ENCODE measurements at regions not wholly inside any gene's neighbourhood (a gene's known extent, or its start where the extent isn't known, plus 50 kb on each side); places are given as distances from the start of the nearest gene placed in this dataset.

DNA sequence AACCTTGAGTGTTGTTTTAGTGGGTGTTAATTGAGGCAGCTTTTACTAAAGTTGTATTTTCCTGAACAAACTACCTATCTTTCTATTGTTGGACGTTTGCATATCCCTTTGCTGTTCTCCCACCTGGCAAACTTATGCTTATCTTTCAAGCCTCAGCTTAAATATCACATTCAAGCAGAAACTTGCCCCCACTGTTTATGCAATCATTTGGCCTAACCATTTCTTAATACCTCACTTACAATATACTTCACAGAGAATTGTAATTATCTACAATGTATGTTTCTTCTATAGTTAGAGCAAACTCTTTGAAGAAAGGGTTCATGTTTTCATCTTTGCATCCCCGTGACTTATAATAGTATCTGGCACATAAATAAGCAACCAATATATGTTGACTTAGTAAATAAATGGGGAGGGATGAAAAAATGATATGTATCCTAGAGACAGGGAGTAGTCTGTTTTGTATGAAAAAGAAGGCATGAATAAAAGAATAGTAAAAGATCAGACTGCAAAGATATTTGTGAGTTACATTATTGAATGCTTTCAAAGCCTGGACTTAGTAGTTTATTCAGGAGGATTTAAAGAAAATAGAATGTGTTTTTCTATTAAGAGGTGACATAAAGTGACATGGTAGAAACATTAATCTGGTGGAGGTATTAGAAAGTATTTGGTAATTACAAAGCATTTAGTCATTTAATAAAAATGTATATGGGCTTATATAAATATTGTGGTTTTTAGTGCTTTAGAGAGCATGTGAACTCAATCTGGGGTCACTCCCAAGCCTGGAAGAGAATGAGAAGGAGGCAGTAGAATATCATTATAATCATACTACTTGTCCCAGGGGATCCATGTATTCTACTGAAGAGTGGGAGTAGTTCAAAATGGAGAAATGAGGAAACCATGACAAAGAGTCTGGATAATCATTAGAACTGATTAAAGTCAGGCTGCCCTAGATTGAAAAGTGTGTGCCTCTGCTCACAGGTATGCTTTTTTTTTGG lies 60.0 kb upstream of the DCBLD2 start:
- Mint-ChIP-seq H3K36me3 (ENCODE audit: low read depth) (no peaks in the 10 kb centered on the region), H3K27ac (no peak overlapping the region), H3K27me3 (peaks cover 15% of the 10 kb centered on the region), H3K4me1 (no peaks in the 10 kb centered on the region), H3K4me3 (no peak overlapping the region)
- DNase-seq, result no peak
- ATAC-seq, result no peak
- no peaks in the 10 kb centered on the region for H3K9me3 ChIP-seq (ENCODE audit: control insufficient read depth, low read length, poor library complexity, severe bottlenecking)

DNA sequence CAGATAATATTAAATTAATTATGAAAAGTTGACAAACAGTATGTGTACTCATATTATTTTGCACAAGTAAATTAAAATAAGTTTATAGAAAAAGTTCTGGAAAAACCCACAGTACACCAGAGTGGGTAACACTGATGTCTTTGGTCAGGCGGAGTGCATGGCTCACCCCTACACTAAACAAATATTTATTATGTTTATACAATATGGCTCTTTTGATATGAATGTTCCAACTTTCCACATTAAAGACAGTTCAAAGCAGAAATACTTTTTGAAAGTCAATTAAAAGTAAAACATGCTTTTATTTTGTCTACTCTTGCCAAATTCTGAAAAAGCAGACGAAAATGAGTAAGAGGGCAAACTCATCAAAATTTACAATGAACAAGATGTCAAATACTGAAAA lies 56.2 kb upstream of the DCBLD2 start:
- no peaks in the 10 kb centered on the region for H3K9me3 ChIP-seq (ENCODE audit: control insufficient read depth, low read length, poor library complexity, severe bottlenecking)
- no peak overlapping the region for H3K4me3 Mint-ChIP-seq

DNA sequence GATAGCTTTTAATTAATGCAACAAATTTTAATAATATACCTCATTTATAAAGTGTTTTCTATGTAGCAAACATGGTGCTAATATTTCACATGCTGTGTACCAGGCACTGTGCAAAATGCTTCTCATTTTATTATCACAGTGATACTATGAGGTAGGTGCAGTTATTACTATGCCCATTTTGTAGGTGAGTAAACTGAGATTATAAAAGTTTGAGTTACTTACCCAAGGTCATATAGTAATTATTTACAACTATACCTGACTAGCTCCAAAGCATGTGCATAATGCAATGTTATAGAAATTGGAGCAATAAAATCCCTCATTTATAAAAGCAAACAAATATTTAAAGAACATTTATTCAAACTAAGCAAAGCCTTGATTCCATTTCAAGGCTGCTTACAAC lies 54.5 kb upstream of the DCBLD2 start:
- Mint-ChIP-seq H3K4me3 (no peak overlapping the region), H3K27ac (no peak overlapping the region), H3K36me3 (ENCODE audit: low read depth) (no peaks in the 10 kb centered on the region), H3K4me1 (no peaks in the 10 kb centered on the region), H3K27me3 (peaks cover 35% of the 10 kb centered on the region)
- H3K9me3 ChIP-seq (ENCODE audit: control insufficient read depth, low read length, poor library complexity, severe bottlenecking), result no peaks in the 10 kb centered on the region
- ATAC-seq (no peak), DNase-seq (no peak)

More for the DNA sequence above, 56.2 kb upstream of the DCBLD2 start:
- Mint-ChIP-seq H3K4me1 (no peaks in the 10 kb centered on the region), H3K36me3 (ENCODE audit: low read depth) (no peaks in the 10 kb centered on the region), H3K27me3 (peaks cover 32% of the 10 kb centered on the region), H3K27ac (no peak overlapping the region)
- DNase-seq (no peak), ATAC-seq (no peak)

DNA sequence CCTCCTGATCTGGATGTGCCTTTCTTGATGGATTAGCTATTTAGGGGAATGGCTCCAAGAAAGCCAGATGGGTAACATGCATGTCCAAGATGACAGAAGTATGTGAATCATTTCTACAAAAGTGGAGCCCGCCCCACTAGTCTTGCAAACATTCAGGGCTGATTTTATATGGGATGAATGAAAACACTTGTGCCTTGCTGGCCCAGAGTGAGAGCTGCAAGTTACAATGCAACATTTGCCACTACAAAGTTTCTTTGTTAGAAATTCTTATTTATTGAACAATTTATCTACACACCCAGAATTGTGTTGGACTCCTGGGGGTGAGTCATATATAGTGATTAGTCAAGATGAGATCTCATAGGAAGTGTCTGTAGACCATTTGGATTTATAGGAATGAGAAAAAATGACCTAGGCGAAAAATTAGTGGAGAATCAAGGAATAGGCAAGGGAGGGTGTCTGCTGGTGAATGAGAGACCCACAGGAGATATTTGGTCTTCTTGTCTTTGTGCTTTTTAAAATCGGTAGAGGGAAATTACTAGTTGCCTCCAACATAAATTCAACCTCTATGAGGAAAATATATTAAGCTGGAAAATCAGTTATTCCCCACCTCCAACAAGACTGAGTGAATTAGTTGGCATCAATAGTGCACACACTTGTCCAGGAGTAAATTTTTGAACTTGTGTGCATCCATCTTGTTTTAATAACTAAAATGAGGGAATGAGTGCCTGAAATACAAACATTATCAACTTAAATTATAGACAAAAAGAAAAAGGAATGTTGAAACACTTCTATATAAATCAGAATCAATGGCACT lies 53.5 kb upstream of the DCBLD2 start:
- no peaks in the 10 kb centered on the region for H3K36me3 Mint-ChIP-seq (ENCODE audit: low read depth)
- no peaks in the 10 kb centered on the region for H3K9me3 ChIP-seq (ENCODE audit: control insufficient read depth, low read length, poor library complexity, severe bottlenecking)
- H3K27me3 Mint-ChIP-seq, result peaks cover 41% of the 10 kb centered on the region
- no peak overlapping the region for H3K4me3 Mint-ChIP-seq
- DNase-seq (no peak), ATAC-seq (no peak)
- no peak overlapping the region for H3K27ac Mint-ChIP-seq
- H3K4me1 Mint-ChIP-seq, result no peaks in the 10 kb centered on the region

DNA sequence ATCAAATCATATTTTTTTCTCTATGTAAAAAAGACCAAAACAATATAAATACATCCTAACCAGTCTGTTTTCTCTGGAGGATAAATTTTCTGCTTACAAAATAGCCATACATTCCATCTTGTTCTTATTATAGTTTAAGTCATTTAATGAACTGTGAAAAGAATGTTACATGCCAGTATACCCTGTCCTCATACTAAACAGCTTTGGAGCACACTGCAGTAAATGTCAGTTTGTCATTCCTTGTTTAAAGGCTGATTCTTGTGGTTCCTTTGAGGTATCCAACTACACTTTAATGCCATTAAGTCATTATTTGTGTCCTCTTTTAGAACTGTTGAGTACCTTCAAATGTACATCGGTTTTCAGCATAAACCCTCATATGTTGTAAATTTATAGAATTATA lies 52.7 kb upstream of the DCBLD2 start:
- peaks cover 34% of the 10 kb centered on the region for H3K27me3 Mint-ChIP-seq
- H3K4me3 Mint-ChIP-seq, result no peak overlapping the region
- DNase-seq (no peak), ATAC-seq (no peak)
- H3K36me3 Mint-ChIP-seq (ENCODE audit: low read depth), result no peaks in the 10 kb centered on the region
- H3K9me3 ChIP-seq (ENCODE audit: control insufficient read depth, low read length, poor library complexity, severe bottlenecking), result no peaks in the 10 kb centered on the region
- no peaks in the 10 kb centered on the region for H3K4me1 Mint-ChIP-seq
- H3K27ac Mint-ChIP-seq, result no peak overlapping the region

DNA sequence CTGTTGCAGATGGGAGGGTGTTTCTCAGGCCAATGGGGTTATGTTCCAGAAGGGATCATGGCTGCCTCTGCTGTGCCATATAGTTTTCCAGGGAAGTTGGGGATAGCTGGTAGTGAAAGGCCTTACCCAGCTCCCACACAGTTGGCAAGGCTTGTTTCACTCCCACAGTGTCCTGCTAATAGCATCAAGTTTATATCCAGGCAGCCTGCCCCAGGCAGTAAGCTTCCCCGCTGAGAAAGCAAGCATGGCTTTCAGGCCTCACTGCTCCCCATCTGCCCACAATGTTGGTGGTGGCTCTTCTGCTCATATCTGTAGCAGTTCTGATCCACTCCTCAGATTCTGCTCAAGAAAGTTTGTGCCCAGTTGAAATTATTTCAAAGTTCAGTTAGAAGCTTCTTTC lies 50.9 kb upstream of the DCBLD2 start:
- Mint-ChIP-seq H3K27ac (no peak overlapping the region), H3K27me3 (peaks cover 26% of the 10 kb centered on the region), H3K36me3 (ENCODE audit: low read depth) (no peaks in the 10 kb centered on the region), H3K4me1 (no peaks in the 10 kb centered on the region), H3K4me3 (no peak overlapping the region)
- ATAC-seq (no peak), DNase-seq (no peak)
- H3K9me3 ChIP-seq (ENCODE audit: control insufficient read depth, low read length, poor library complexity, severe bottlenecking), result no peaks in the 10 kb centered on the region

Measured in T-helper 17 cell (primary cell).